ENCODE measurements at regions not wholly inside any gene's neighbourhood (a gene's known extent, or its start where the extent isn't known, plus 50 kb on each side); places are given as distances from the start of the nearest gene placed in this dataset.
"Not testable (repeated sequence)": the region's sequence is repeated elsewhere in the genome, so short reads cannot be mapped to it uniquely, and the experiment has no call there.

DNA sequence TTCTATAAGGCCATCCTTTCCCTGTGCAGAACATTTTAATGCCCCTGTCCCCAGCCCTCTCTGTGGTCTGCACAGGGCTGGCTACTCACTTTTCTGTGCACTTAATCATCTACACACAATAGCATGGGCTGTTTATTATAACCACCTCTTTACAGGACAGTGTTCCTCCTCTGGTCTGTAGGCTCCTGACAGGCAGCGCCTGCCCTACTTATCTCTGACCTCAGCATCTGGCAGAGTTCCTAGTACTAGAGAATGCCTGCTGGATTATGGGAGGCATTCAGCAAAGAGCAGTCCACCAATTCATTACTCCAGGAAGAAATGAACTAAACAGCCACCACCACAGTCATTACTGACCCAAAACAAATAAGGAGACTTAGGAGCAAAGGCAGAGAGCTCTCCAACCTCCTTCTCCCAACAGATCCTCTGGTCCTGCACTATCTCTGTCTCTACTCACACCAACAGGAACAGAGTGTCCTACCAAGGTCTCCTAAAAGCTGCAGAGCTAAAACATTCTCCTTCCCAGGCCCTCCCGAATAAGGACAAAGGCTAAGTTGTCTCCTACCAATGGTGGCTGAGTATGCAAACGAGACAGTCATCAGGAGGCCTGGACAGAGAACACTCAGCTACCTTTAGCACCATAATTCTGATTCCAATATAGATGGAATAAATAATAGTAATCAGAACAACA, 279.2 kb downstream of the QDPR start:
- no peak overlapping the region for H3K27ac ChIP-seq (ENCODE audit: low read length)
- H3K4me1 ChIP-seq (ENCODE audit: insufficient read depth, low read length): peaks cover 3% of the 10 kb centered on the region; the same call in 1 of the 2 replicates
- H3K27me3 ChIP-seq (ENCODE audit: insufficient read depth, low read length): no peaks in the 10 kb centered on the region
- no peak overlapping the region for H3K9ac ChIP-seq (ENCODE audit: low read depth, low read length)
- H3K9me3 ChIP-seq (ENCODE audit: insufficient read depth, low read depth, low read length): no peaks in the 10 kb centered on the region
- no peaks in the 10 kb centered on the region for H3K36me3 ChIP-seq (ENCODE audit: insufficient read depth, low read depth, low read length)
- no peak overlapping the region for H3K4me3 ChIP-seq (ENCODE audit: low read length)

DNA sequence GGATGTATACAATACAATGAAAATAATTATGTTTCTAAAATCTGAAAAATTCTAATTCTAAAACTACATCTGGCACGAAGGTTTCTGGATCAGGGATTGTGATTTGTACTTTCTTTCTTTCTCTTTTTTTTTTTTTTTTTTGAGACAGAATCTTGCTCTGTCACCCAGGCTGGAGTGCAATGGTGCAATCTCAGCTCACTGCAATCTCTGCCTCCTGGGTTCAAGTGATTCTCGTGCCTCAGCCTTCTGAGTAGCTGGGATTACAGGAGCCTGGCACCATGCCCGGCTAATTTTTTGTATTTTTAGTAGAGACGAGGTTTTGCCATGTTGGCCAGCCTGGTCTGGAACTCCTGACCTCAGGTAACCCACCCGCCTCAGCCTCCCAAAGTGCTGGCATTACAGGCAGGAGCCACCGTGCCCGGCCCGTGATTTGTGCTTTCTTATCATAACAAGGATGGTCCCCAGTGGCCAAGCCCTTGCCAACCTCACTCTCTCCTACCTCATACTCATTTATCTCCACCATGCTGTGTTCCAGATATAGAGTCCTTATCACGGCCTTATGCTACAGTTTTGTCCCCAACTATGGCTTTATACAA, 279.9 kb downstream of the QDPR start:
- H3K4me1 ChIP-seq (ENCODE audit: insufficient read depth, low read length); H3K9me3 ChIP-seq (ENCODE audit: insufficient read depth, low read depth, low read length); H3K27me3 ChIP-seq (ENCODE audit: insufficient read depth, low read length); H3K9ac ChIP-seq (ENCODE audit: low read depth, low read length); H3K36me3 ChIP-seq (ENCODE audit: insufficient read depth, low read depth, low read length); H3K27ac ChIP-seq (ENCODE audit: low read length); H3K4me3 ChIP-seq (ENCODE audit: low read length): not testable (repeated sequence)

DNA sequence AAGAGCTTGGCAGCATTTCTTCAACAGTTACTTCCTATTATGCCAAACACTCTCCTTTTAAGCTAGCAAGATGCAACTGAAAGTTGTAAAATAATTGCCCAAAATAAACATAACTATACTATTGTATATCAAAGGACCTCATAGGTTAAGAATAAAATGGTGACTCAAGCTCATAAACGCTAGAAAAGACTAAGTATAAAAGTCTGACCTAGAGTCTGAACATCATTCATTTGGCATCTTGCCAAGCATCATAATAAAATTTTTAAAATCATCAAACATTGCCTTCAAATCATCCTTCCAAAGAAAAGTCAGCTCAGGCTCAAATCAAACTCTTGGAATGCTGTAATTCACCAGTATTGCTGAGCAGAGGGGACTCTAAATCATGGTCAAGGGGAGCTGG, 281.2 kb downstream of the QDPR start:
- Histone ChIP-seq H3K4me1 (ENCODE audit: insufficient read depth, low read length) (peaks cover 3% of the 10 kb centered on the region; the same call in 1 of the 2 replicates), H3K36me3 (ENCODE audit: insufficient read depth, low read depth, low read length) (no peaks in the 10 kb centered on the region), H3K4me3 (ENCODE audit: low read length) (no peak overlapping the region), H3K9me3 (ENCODE audit: insufficient read depth, low read depth, low read length) (no peaks in the 10 kb centered on the region), H3K27ac (ENCODE audit: low read length) (no peak overlapping the region), H3K27me3 (ENCODE audit: insufficient read depth, low read length) (no peaks in the 10 kb centered on the region), H3K9ac (ENCODE audit: low read depth, low read length) (no peak overlapping the region)

DNA sequence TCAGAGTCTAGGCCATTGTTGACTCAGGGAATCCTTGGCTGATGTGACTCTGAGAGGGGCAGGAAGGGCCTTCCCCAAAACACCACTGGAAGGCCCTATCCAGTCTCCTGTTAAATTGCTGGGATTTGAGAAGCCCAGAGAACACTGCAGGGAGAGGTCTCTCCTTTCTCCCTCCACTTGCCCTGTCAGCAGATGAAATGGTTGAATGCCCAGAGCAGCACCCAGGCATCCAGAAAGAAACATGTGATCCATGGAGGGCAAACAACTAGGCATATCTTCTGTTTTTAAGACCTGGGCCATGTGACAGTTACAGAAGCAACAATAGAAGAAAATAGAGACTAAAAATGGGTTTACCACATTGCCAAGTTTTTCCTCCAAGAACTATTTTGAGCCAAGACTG, 291.1 kb downstream of the QDPR start:
- H3K4me3 ChIP-seq (ENCODE audit: low read length): no peak overlapping the region

DNA sequence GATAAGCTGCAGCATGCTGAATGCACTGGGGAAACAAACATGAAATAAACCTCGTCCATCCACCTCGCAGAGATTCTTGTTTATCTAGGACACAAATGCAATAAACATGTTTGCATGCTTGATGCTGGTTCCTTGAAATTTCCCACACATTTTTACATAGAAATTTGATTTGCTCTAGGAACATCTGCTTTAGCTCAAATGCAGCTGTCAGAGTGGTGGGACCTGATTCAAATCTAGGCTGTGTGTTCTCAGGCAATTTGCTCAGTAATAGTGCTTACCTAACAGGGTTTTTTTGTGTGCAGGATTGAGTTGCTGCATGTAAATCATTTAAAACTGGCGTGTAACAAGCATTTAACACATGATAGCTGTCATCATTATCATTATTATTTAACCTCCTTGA, 293.1 kb downstream of the QDPR start:
- Histone ChIP-seq H3K9ac (ENCODE audit: low read depth, low read length) (no peak overlapping the region), H3K9me3 (ENCODE audit: insufficient read depth, low read depth, low read length) (peaks cover 20% of the 10 kb centered on the region), H3K27me3 (ENCODE audit: insufficient read depth, low read length) (no peaks in the 10 kb centered on the region), H3K4me1 (ENCODE audit: insufficient read depth, low read length) (no peaks in the 10 kb centered on the region), H3K36me3 (ENCODE audit: insufficient read depth, low read depth, low read length) (no peaks in the 10 kb centered on the region), H3K4me3 (ENCODE audit: low read length) (no peak overlapping the region), H3K27ac (ENCODE audit: low read length) (no peak overlapping the region)

More for the DNA sequence above, 291.1 kb downstream of the QDPR start:
- Histone ChIP-seq H3K9me3 (ENCODE audit: insufficient read depth, low read depth, low read length) (no peaks in the 10 kb centered on the region; the same call in 1 of the 2 replicates), H3K9ac (ENCODE audit: low read depth, low read length) (no peak overlapping the region), H3K36me3 (ENCODE audit: insufficient read depth, low read depth, low read length) (no peaks in the 10 kb centered on the region), H3K4me1 (ENCODE audit: insufficient read depth, low read length) (no peaks in the 10 kb centered on the region), H3K27ac (ENCODE audit: low read length) (no peak overlapping the region), H3K27me3 (ENCODE audit: insufficient read depth, low read length) (no peaks in the 10 kb centered on the region)

DNA sequence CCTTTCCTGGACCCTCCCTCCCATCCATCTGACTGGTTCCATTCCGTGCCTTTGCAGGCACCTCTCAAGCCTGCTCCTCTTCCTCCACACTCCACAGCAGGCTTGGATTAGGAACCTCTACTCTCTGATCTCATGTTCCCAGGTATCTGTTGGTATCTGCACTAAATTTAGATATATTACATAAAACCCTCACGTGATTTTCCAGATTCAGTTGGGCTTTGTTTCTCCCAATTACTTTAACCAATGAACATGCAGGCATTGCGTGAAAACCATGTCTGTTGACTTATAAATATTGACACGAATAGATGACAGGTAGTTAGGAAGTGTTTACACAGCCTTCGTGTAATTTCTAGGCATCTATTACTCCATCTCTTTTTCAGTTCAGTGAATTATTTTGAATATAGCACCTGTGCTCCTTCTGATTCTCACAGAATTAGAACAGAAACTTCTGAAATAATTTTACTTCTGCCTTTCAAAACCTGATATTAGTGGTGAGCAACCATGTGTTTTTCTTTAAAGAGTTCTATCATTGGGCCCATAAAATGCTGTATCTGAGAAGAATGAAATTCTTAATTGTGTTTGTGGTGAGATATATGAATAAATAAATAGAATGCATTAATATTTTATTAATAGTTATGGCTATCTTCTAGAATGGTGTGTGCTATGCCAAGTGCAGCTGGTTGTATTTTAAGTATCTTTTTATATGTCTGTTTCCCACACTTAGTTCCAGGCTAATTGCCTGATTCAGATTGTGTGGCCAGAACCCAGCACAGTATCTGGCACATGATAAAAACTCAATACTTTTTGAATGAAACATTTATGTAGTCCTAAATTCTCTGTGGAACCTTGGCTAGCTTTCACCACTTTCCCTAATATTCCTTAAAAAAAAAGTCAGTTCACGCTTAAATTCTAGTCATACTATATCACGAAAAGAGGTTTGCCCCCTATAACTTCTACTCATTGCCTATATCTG, 304.8 kb downstream of the QDPR start:
- no peaks in the 10 kb centered on the region for H3K9me3 ChIP-seq (ENCODE audit: insufficient read depth, low read depth, low read length)
- H3K4me3 ChIP-seq (ENCODE audit: low read length): no peak overlapping the region
- no peak overlapping the region for H3K27ac ChIP-seq (ENCODE audit: low read length)
- H3K36me3 ChIP-seq (ENCODE audit: insufficient read depth, low read depth, low read length): no peaks in the 10 kb centered on the region
- no peaks in the 10 kb centered on the region for H3K4me1 ChIP-seq (ENCODE audit: insufficient read depth, low read length)
- H3K9ac ChIP-seq (ENCODE audit: low read depth, low read length): no peak overlapping the region
- no peaks in the 10 kb centered on the region for H3K27me3 ChIP-seq (ENCODE audit: insufficient read depth, low read length)

DNA sequence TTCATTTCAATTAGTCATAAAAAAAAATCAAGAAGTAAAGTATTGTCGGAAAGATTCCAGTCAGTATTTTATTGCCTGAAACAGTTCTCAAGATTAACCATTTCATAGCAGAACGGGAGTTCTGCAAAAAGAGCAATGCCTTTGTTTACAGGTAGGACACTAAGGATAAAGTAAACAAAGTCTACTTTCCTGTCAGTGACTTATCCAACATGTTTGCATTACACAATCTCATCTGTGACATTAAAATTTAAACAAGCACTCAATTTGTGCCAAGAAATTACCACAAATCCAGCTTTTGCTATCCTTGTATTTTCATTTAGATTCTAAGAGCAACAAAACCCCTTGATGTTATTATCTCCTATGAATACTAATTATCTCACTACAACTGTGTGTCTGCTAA, 306.5 kb upstream of the LDB2 start:
- Histone ChIP-seq H3K4me3 (ENCODE audit: low read length) (no peak overlapping the region), H3K9ac (ENCODE audit: low read depth, low read length) (no peak overlapping the region), H3K4me1 (ENCODE audit: insufficient read depth, low read length) (no peaks in the 10 kb centered on the region), H3K9me3 (ENCODE audit: insufficient read depth, low read depth, low read length) (no peaks in the 10 kb centered on the region; the same call in 1 of the 2 replicates), H3K36me3 (ENCODE audit: insufficient read depth, low read depth, low read length) (no peaks in the 10 kb centered on the region), H3K27ac (ENCODE audit: low read length) (no peak overlapping the region), H3K27me3 (ENCODE audit: insufficient read depth, low read length) (no peaks in the 10 kb centered on the region)

DNA sequence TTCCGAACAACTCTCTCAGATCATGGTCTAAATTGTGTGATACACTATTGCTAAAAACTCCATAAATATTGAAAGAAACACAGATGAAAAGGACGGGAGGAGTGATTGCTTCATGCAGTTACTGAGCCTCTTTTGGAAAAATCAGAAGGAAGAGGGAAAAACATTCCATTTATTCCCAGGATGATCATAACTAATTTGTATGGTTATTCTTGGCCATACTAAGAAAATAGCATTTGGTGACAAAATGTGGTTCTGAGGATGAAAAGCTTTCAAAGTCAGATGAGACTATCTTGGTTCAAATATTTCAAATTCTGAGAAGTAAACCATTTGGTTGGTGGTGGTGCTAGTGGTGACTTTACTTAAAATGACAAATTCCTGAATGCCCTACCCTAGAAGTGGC, 305.4 kb upstream of the LDB2 start:
- Histone ChIP-seq H3K9ac (ENCODE audit: low read depth, low read length) (no peak overlapping the region), H3K4me3 (ENCODE audit: low read length) (no peak overlapping the region), H3K27me3 (ENCODE audit: insufficient read depth, low read length) (no peaks in the 10 kb centered on the region), H3K9me3 (ENCODE audit: insufficient read depth, low read depth, low read length) (no peaks in the 10 kb centered on the region; the same call in 1 of the 2 replicates), H3K4me1 (ENCODE audit: insufficient read depth, low read length) (no peaks in the 10 kb centered on the region), H3K36me3 (ENCODE audit: insufficient read depth, low read depth, low read length) (no peaks in the 10 kb centered on the region), H3K27ac (ENCODE audit: low read length) (no peak overlapping the region)

DNA sequence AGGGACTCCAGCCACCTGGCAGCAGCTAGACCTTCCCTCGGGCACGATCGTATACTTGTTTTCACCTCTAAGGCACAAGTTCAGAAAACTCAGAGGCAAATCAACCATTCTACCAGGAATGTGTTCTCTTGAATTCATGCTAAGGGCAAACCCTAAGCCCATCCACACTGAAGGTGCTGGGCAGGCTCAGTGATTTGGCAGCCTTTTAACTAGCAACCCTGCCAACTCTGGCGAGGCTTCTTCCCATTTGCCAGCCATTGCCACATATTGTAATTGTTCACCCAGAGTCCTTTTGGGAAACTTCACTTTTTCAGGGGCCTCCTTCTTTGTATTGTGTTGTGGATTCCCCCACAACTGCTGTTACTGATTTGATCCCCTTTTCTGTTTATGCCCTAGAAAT, 298.6 kb upstream of the LDB2 start:
- no peaks in the 10 kb centered on the region for H3K4me1 ChIP-seq (ENCODE audit: insufficient read depth, low read length)
- no peak overlapping the region for H3K4me3 ChIP-seq (ENCODE audit: low read length)
- no peaks in the 10 kb centered on the region; the same call in 1 of the 2 replicates for H3K9me3 ChIP-seq (ENCODE audit: insufficient read depth, low read depth, low read length)
- no peak overlapping the region for H3K9ac ChIP-seq (ENCODE audit: low read depth, low read length)
- no peaks in the 10 kb centered on the region for H3K36me3 ChIP-seq (ENCODE audit: insufficient read depth, low read depth, low read length)
- no peak overlapping the region for H3K27ac ChIP-seq (ENCODE audit: low read length)
- H3K27me3 ChIP-seq (ENCODE audit: insufficient read depth, low read length): no peaks in the 10 kb centered on the region

DNA sequence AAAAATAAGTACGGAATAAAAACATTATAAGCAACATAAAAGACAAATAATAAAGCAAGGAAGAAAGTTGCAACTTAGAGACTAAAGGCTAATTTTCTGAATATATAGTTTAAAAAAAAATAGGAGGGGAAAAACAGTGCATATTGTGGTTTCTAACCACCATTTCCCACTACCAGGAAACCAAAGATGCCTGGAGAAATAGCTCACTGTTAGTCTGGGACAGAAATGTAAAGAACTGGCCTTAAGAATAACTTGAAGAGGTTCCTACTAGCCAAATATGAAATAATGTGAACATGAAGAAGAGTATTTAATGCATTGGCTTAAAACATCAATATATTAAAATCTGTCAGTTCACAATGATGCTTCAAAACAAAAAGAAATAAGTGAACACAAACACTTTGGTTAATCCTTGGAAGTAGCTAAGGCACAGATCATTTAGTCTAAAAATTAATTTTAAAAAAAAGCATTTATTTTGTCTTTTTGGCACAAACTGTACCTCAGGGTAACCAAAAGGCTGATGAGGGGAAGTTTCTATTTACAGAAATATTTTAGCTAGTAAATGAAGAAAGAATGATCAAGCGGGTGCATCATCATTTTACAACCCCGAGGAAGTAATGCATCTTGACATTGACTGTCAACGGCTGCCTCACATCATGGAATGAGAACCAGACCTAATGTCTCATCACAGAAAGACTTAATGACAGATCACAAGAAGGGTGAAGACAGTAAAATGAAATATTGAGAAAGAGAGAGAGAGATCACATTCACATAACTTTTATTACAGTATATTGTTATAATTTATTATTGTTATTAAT, 297.2 kb upstream of the LDB2 start:
- no peak overlapping the region for H3K27ac ChIP-seq (ENCODE audit: low read length)
- no peak overlapping the region for H3K9ac ChIP-seq (ENCODE audit: low read depth, low read length)
- H3K27me3 ChIP-seq (ENCODE audit: insufficient read depth, low read length): no peaks in the 10 kb centered on the region
- no peaks in the 10 kb centered on the region for H3K36me3 ChIP-seq (ENCODE audit: insufficient read depth, low read depth, low read length)
- H3K9me3 ChIP-seq (ENCODE audit: insufficient read depth, low read depth, low read length): no peaks in the 10 kb centered on the region; the same call in 1 of the 2 replicates
- no peak overlapping the region for H3K4me3 ChIP-seq (ENCODE audit: low read length)
- no peaks in the 10 kb centered on the region for H3K4me1 ChIP-seq (ENCODE audit: insufficient read depth, low read length)

DNA sequence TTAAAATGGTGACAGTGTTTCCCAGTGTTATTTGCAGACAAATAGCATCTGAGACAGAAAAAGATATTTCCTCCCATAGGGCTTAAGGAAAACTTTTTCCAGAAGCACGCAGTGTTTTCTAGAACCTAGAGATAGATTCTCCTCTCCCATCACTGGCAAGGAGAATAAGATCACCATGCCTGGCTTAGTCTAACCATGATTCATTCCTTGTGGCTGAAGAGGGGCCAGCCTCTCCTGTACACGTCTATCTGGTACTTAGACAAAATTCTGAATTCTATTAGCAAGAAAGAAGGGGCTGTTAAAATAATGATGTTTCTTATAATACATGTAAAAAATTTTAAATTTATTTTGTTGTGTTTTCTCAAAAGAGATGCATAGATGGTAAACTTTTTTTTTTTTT, 296.1 kb upstream of the LDB2 start:
- no peaks in the 10 kb centered on the region for H3K9me3 ChIP-seq (ENCODE audit: insufficient read depth, low read depth, low read length)
- no peaks in the 10 kb centered on the region for H3K4me1 ChIP-seq (ENCODE audit: insufficient read depth, low read length)
- no peak overlapping the region for H3K4me3 ChIP-seq (ENCODE audit: low read length)
- H3K9ac ChIP-seq (ENCODE audit: low read depth, low read length): no peak overlapping the region
- no peaks in the 10 kb centered on the region for H3K27me3 ChIP-seq (ENCODE audit: insufficient read depth, low read length)
- H3K36me3 ChIP-seq (ENCODE audit: insufficient read depth, low read depth, low read length): no peaks in the 10 kb centered on the region
- no peak overlapping the region for H3K27ac ChIP-seq (ENCODE audit: low read length)

All from iPS-20b (cell line).